A549 (cell line): ENCODE measurements at regions not wholly inside any gene's neighbourhood (a gene's known extent, or its start where the extent isn't known, plus 50 kb on each side); places are given as distances from the start of the nearest gene placed in this dataset.

Experiments
- ATAC-seq, 2 experiments: fragments of 200-7000 bp in 1 of 2; fragments of >200 bp in 1 of 2; cut with Nextera tagmentation in 1 of 2; cut with Tn5 transposase in 1 of 2; 3 replicates each; pipeline versions ENCODE4 v1.8.0 to v1.9.1; 2018 to 2020; ENCODE audit warnings: mild to moderate bottlenecking in 1 of 2, moderate library complexity in 1 of 2
- CTCF ChIA-PET: fragments of 300-600 bp; sonication (Branson Sonifier 250); formaldehyde crosslinking; extraction: SDS; loops from one replicate; lab custom pipeline; 2021; ENCODE audit warnings: antibody characterized with exemption, inconsistent platforms; lab: Yijun Ruan, JAX
- POLR2A ChIA-PET: fragments of 350-600 bp; formaldehyde crosslinking; extraction: SDS; loops from one replicate; lab custom pipeline; 2021; ENCODE audit warnings: antibody characterized with exemption, inconsistent platforms; lab: Yijun Ruan, JAX
- DNase-seq, 2 experiments: peaks; one replicate each; pipeline versions ENCODE4 v3.0.0 to v3.0.0-alpha.2; 2011 to 2016; ENCODE audit warnings: low read depth in 1 of 2, low spot score in 1 of 2
- FAIRE-seq: peaks from 2 replicates; lab custom pipeline; 2011; peaks lifted over from hg19 to GRCh38; lab: Jason Lieb, UNC
- H3K27ac ChIP-seq, 2 experiments: fragments of >200 bp; sonication (Bioruptor Twin); formaldehyde crosslinking; 3 replicates each; pipeline ENCODE4 v1.5.1; 2016 to 2017
- H3K4me1 ChIP-seq: fragments of >200 bp; sonication (Bioruptor Twin); formaldehyde crosslinking; 3 replicates; pipeline ENCODE4 v1.6.1; 2016
- H3K4me2 ChIP-seq: fragments of >200 bp; sonication (Bioruptor Twin); formaldehyde crosslinking; 3 replicates; pipeline ENCODE4 v1.6.1; 2016
- H3K4me3 ChIP-seq: fragments of >200 bp; sonication (Bioruptor Twin); formaldehyde crosslinking; 3 replicates; pipeline ENCODE4 v1.5.1; 2016
- H3K9me3 ChIP-seq: fragments of >200 bp; sonication (Bioruptor Twin); formaldehyde crosslinking; 3 replicates; pipeline ENCODE4 v1.6.1; 2016
- BHLHE40 ChIP-seq: IDR thresholded peaks from 2 replicates; pipeline ENCODE4 v1.6.1; 2012; ENCODE audit warnings: low read depth, low read length, inconsistent platforms
- CBX8 ChIP-seq: fragments of 200-600 bp; sonication (generic); IDR thresholded peaks from 2 replicates; pipeline ENCODE4 v1.6.1; 2016
- CEBPB ChIP-seq, 2 experiments: fragments of >200 bp in 1 of 2; sonication (Bioruptor Twin) in 1 of 2; formaldehyde crosslinking in 1 of 2; IDR thresholded peaks; 2 replicates each; pipeline ENCODE4 v1.6.1; 2012 to 2016
- CHD4 ChIP-seq: fragments of 200-600 bp; sonication (generic); IDR thresholded peaks from 2 replicates; pipeline ENCODE4 v1.6.1; 2016; ENCODE audit warnings: antibody characterized with exemption, mild to moderate bottlenecking, borderline replicate concordance
- EHMT2 ChIP-seq: fragments of 200-600 bp; sonication (generic); IDR thresholded peaks from 2 replicates; pipeline ENCODE4 v1.6.1; 2016; ENCODE audit warnings: antibody characterized with exemption, low read depth, mild to moderate bottlenecking, moderate library complexity
- EP300 ChIP-seq, 2 experiments: fragments of >200 bp; sonication (Bioruptor Twin); formaldehyde crosslinking; IDR thresholded peaks; 2 replicates in 1 of 2; 3 replicates in 1 of 2; pipeline ENCODE4 v1.6.1; 2016 to 2017
- FOXS1 ChIP-seq: fragments of 250-450 bp; sonication (Bioruptor Pico); IDR thresholded peaks from 2 replicates; pipeline ENCODE4 v1.5.0; 2020; ENCODE audit warnings: mild to moderate bottlenecking, moderate library complexity
- HDAC2 ChIP-seq: fragments of 200-600 bp; sonication (generic); IDR thresholded peaks from 2 replicates; pipeline ENCODE4 v1.6.1; 2016
- HEYL ChIP-seq: fragments of 250-450 bp; sonication (Bioruptor Pico); IDR thresholded peaks from 2 replicates; pipeline ENCODE4 v1.8.0; 2021; ENCODE audit warnings: mild to moderate bottlenecking, moderate library complexity
- HOXB13 ChIP-seq: fragments of 250-450 bp; sonication (Bioruptor Pico); IDR thresholded peaks from 2 replicates; pipeline ENCODE4 v1.5.0; 2020; ENCODE audit warnings: low read depth, mild to moderate bottlenecking, moderate library complexity
- HOXB5 ChIP-seq: fragments of 250-450 bp; sonication (Bioruptor Pico); IDR thresholded peaks from 2 replicates; pipeline ENCODE4 v1.5.0; 2020; ENCODE audit warnings: mild to moderate bottlenecking, moderate library complexity
- JUN ChIP-seq, 2 experiments: fragments of >200 bp; sonication (Bioruptor Twin); formaldehyde crosslinking; IDR thresholded peaks; 2 replicates in 1 of 2; 3 replicates in 1 of 2; pipeline ENCODE4 v1.6.1; 2016 to 2017
- JUNB ChIP-seq: fragments of >200 bp; sonication (Bioruptor Twin); formaldehyde crosslinking; IDR thresholded peaks from 2 replicates; pipeline ENCODE4 v1.6.1; 2016
- KDM1A ChIP-seq: fragments of 200-600 bp; sonication (generic); IDR thresholded peaks from 2 replicates; pipeline ENCODE4 v1.6.1; 2016; ENCODE audit warnings: low read depth, mild to moderate bottlenecking
- MYC ChIP-seq: IDR thresholded peaks from 2 replicates; pipeline ENCODE4 v1.6.1; 2012; ENCODE audit warnings: mild to moderate bottlenecking, inconsistent platforms, low read length, improper control_type of control experiment, borderline replicate concordance
- NPAS2 ChIP-seq: fragments of 250-450 bp; sonication (Bioruptor Pico); IDR thresholded peaks from 2 replicates; pipeline ENCODE4 v1.8.0; 2022; ENCODE audit warnings: mild to moderate bottlenecking, moderate library complexity, borderline replicate concordance
- POLR2A ChIP-seq: IDR thresholded peaks from 2 replicates; pipeline ENCODE4 v1.6.1; 2012; ENCODE audit warnings: mild to moderate bottlenecking, low read length
- RAD21 ChIP-seq, 2 experiments: fragments of >200 bp in 1 of 2; sonication (Bioruptor Twin) in 1 of 2; formaldehyde crosslinking in 1 of 2; IDR thresholded peaks in 1 of 2; conservative IDR thresholded peaks in 1 of 2; 2 replicates in 1 of 2; 3 replicates in 1 of 2; pipeline ENCODE4 v1.6.1; 2012 to 2018; ENCODE audit warnings: inconsistent platforms in 1 of 2
- RCOR1 ChIP-seq: fragments of 150-350 bp; IDR thresholded peaks from 2 replicates; pipeline ENCODE4 v1.6.1; 2014; ENCODE audit warnings: antibody characterized with exemption, low read length, low read depth
- RNF2 ChIP-seq: fragments of 200-600 bp; sonication (generic); IDR thresholded peaks from 2 replicates; pipeline ENCODE4 v1.6.1; 2016; ENCODE audit warnings: low read depth, mild to moderate bottlenecking, antibody characterized with exemption, moderate library complexity, borderline replicate concordance
- SMC3 ChIP-seq: fragments of >200 bp; sonication (Bioruptor Twin); formaldehyde crosslinking; IDR thresholded peaks from 3 replicates; pipeline ENCODE4 v1.6.1; 2018; ENCODE audit warnings: inconsistent platforms
- SREBF2 ChIP-seq: fragments of 450-650 bp; IDR thresholded peaks from 2 replicates; pipeline ENCODE4 v1.6.1; 2014; ENCODE audit warnings: mild to moderate bottlenecking, moderate library complexity
- TFCP2L1 ChIP-seq: fragments of 250-450 bp; sonication (Bioruptor Pico); IDR thresholded peaks from 2 replicates; pipeline ENCODE4 v1.5.0; 2021; ENCODE audit warnings: mild to moderate bottlenecking
- TP53 ChIP-seq: fragments of 250-450 bp; sonication (Bioruptor Pico); IDR thresholded peaks from 2 replicates; pipeline ENCODE4 v1.5.0; 2021; ENCODE audit warnings: mild to moderate bottlenecking, moderate library complexity
- WGBS: methylation state at CpG from one replicate; pipeline ENCODE4 v1.1.6; 2017; ENCODE audit errors: missing lambda C conversion rate; 5-methylcytosine and 5-hydroxymethylcytosine counted together
- TF ChIP-seq, protein P1 (sequence below): fragments of 450-650 bp; IDR thresholded peaks from 2 replicates; pipeline ENCODE4 v1.6.1; 2014; ENCODE audit warnings: antibody characterized with exemption
- TF ChIP-seq, protein P2 (sequence below): fragments of 250-450 bp; sonication (Bioruptor Pico); IDR thresholded peaks from 2 replicates; pipeline ENCODE4 v1.5.0; 2021; ENCODE audit warnings: mild to moderate bottlenecking, moderate library complexity, borderline replicate concordance
- TF ChIP-seq, protein P3 (sequence below): fragments of 150-350 bp; IDR thresholded peaks from 2 replicates; pipeline ENCODE4 v1.6.1; 2014; ENCODE audit warnings: low read depth, mild to moderate bottlenecking, low read length

DNA sequence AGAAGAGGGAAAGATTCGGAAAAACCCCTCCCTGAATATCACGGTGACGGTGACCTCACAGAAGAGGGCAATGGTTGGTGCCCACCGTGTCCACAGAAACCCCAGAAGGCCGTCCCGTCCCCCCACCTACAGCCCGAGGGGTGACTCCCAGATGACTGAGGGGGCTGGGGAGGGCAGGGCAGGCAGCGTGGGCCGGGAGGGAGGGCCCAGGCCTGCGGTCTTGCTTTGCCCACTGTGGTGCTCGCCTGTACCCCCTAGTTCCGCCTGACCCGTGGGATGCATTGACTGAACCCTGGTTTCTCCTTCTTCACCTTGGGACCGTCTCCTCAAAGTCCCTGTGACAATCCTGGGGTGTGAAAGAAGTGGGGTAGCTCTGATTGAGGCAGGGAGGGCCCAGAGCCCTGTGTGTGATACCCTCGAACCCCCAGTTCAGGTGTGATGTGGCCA is 526.7 kb downstream of the BRD1 start:
- Histone ChIP-seq H3K4me2 (no peak overlapping the region), H3K9me3 (no peaks in the 10 kb centered on the region), H3K27ac (no peak overlapping the region), H3K4me1 (no peaks in the 10 kb centered on the region), H3K4me3 (no peak overlapping the region)
- POLR2A ChIA-PET = no interaction called here
- ATAC-seq (no peak), FAIRE-seq (no peak), DNase-seq (no peak)
- WGBS = 48% methylated on average over 7 of the region's 15 CpGs
- CTCF ChIA-PET = interaction anchor here (2.5 kb wide), 1 partner anchor 254 kb away, joined by 8 read pairs; no protein-coding TSS in a partner anchor
- TF ChIP-seq, protein P1, sequence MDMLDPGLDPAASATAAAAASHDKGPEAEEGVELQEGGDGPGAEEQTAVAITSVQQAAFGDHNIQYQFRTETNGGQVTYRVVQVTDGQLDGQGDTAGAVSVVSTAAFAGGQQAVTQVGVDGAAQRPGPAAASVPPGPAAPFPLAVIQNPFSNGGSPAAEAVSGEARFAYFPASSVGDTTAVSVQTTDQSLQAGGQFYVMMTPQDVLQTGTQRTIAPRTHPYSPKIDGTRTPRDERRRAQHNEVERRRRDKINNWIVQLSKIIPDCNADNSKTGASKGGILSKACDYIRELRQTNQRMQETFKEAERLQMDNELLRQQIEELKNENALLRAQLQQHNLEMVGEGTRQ = no peak
- TF ChIP-seq CBX8 = no peak

DNA sequence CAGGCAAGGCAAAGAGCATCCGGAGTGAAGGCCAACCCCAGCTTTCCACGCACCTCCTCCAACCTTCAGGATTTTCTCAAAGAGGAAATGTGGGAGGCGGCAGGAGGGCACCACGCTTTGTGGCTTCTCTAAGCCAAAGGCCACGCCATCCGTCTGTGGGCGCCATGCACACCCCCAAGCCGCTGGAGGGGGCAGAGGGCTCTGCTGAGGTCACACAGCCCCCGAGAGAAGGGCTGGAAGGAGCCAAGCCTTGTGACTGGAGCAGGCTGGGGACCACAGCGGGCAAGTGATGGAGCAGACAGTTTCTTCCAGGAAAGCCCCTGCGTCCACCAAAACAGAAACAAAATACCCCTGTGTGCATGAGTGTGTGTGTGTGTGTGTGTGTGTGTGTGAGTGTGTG is 527.4 kb downstream of the BRD1 start:
- DNase-seq (no peak), FAIRE-seq (no peak), ATAC-seq (no peak)
- no peak overlapping the region for H3K4me2 ChIP-seq
- CTCF ChIA-PET = interaction anchor here (2.5 kb wide), 1 partner anchor 254 kb away, joined by 8 read pairs; no protein-coding TSS in a partner anchor
- POLR2A ChIA-PET = no interaction called here
- 67% methylated on average over 4 of the region's 11 CpGs for WGBS
- H3K4me1 ChIP-seq = no peaks in the 10 kb centered on the region
- H3K4me3 ChIP-seq = no peak overlapping the region
- no peak for TF ChIP-seq POLR2A
- TF ChIP-seq HDAC2 = no peak
- TF ChIP-seq NPAS2 (CRISPR knock-in tag) = no peak
- H3K9me3 ChIP-seq = no peaks in the 10 kb centered on the region
- no peak overlapping the region for H3K27ac ChIP-seq

DNA sequence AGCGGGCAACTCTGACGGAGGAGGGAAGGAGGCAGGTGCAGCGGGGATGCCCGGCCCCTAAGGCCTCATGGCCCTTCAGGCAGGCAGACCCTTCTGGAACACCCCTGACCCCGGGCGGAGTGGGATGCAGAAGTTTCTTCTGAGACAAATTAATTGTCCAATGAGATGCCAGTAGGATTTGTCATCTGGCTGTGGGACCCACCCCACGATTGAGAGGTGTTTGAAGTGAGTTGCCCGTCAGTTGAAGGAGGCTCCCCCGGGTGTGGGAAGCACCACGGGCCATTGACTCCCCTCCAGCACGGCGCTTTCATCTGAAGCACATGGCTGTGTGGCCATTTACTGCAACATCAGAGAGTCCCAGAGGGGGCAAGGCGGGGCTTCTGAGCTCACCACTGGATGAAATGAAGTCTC is 527.8 kb downstream of the BRD1 start:
- no peak for ATAC-seq

DNA sequence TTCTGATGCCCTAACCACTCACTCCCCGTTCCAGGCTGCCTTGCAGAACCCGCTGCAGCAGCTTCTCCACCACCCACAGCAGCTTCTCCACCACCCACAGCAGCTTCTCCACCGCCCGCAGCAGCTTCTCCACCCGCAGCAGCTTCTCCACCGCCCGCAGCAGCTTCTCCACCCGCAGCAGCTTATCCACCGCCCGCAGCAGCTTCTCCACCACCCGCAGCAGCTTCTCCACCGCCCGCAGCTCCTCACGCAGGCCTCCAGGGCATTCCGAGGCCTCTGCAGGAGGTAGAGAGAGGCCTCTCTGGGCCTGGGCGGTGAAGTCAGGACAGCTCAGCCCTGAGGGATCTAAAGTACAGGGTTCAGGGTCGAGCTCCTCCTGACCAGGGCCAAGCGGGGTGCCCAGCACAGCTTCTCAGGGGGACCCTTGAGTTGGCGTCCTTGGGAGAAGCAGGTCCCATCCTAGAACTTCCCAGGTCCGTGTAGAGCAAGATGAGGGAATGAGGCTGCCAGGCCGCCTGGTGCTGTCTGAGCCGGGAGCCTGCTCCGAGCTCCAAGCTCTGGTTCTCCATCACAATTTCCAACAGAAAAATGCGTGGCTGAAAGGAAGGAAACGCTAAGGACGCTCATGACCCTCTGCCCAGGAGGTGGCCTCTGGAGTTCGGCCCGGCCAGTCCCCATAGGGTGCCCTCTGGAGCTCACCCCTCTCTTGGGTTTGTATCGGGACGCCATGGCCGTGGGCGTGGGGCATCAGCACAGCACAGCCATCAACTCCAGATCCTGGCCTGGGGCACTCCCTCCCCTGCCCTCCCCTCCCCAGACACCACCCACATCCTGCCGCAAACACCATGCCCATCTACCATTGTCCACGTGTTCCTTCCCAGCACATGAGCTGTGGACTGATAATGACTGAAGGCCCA is 528.6 kb downstream of the BRD1 start:
- FAIRE-seq = no peak
- Histone ChIP-seq H3K4me3 (no peak overlapping the region), H3K4me1 (no peaks in the 10 kb centered on the region), H3K4me2 (no peak overlapping the region), H3K27ac (no peak overlapping the region), H3K9me3 (no peaks in the 10 kb centered on the region)
- no peak for ATAC-seq
- CTCF ChIA-PET = interaction anchor here (2.5 kb wide), 1 partner anchor 252 kb away, joined by 8 read pairs; no protein-coding TSS in a partner anchor
- 74% methylated on average over 17 of the region's 34 CpGs for WGBS
- no peak for DNase-seq
- POLR2A ChIA-PET = no interaction called here
- no peak for TF ChIP-seq HDAC2
- no peak for TF ChIP-seq TFCP2L1 (CRISPR knock-in tag)
- TF ChIP-seq KDM1A = no peak
- no peak for TF ChIP-seq NPAS2 (CRISPR knock-in tag)
- no peak for TF ChIP-seq RAD21 (conservative IDR thresholded peaks at IDR 0.05 in 1 of 2, IDR thresholded peaks at IDR 0.05 in 1 of 2)
- TF ChIP-seq SREBF2 = no peak
- TF ChIP-seq TP53 (CRISPR knock-in tag) = no peak
- TF ChIP-seq SMC3 = no peak
- TF ChIP-seq RCOR1 = no peak
- TF ChIP-seq, protein P2, sequence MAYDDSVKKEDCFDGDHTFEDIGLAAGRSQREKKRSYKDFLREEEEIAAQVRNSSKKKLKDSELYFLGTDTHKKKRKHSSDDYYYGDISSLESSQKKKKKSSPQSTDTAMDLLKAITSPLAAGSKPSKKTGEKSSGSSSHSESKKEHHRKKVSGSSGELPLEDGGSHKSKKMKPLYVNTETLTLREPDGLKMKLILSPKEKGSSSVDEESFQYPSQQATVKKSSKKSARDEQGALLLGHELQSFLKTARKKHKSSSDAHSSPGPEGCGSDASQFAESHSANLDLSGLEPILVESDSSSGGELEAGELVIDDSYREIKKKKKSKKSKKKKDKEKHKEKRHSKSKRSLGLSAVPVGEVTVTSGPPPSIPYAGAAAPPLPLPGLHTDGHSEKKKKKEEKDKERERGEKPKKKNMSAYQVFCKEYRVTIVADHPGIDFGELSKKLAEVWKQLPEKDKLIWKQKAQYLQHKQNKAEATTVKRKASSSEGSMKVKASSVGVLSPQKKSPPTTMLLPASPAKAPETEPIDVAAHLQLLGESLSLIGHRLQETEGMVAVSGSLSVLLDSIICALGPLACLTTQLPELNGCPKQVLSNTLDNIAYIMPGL = no peak

More for the DNA sequence above, 527.8 kb downstream of the BRD1 start:
- no peak for FAIRE-seq
- TF ChIP-seq, protein P3, sequence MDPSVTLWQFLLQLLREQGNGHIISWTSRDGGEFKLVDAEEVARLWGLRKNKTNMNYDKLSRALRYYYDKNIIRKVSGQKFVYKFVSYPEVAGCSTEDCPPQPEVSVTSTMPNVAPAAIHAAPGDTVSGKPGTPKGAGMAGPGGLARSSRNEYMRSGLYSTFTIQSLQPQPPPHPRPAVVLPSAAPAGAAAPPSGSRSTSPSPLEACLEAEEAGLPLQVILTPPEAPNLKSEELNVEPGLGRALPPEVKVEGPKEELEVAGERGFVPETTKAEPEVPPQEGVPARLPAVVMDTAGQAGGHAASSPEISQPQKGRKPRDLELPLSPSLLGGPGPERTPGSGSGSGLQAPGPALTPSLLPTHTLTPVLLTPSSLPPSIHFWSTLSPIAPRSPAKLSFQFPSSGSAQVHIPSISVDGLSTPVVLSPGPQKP = no peak
- no peak for TF ChIP-seq CHD4
- TF ChIP-seq CEBPB (IDR thresholded peaks at IDR 0.05) = no peak
- TF ChIP-seq BHLHE40 = no peak
- no peak for TF ChIP-seq JUNB
- TF ChIP-seq KDM1A = no peak
- TF ChIP-seq HOXB5 (CRISPR knock-in tag) = no peak
- TF ChIP-seq FOXS1 (CRISPR knock-in tag) = no peak
- TF ChIP-seq EP300 (IDR thresholded peaks at IDR 0.05) = no peak
- TF ChIP-seq MYC = no peak
- TF ChIP-seq HEYL (CRISPR knock-in tag) = no peak
- TF ChIP-seq, protein P2 = no peak
- TF ChIP-seq RNF2 = no peak
- no peak for TF ChIP-seq HOXB13 (CRISPR knock-in tag)
- no peak for TF ChIP-seq EHMT2
- TF ChIP-seq CBX8 = no peak
- TF ChIP-seq JUN (IDR thresholded peaks at IDR 0.05) = no peak
- TF ChIP-seq, all 56 proteins: peak for 0
- 51% methylated on average over 10 of the region's 13 CpGs for WGBS
- no peak overlapping the region for H3K4me2 ChIP-seq
- H3K27ac ChIP-seq = no peak overlapping the region
- no peaks in the 10 kb centered on the region for H3K4me1 ChIP-seq
- ChIA-PET CTCF (interaction anchor here (2.5 kb wide), 1 partner anchor 253 kb away, joined by 8 read pairs; no protein-coding TSS in a partner anchor), POLR2A (no interaction called here)
- no peak overlapping the region for H3K4me3 ChIP-seq
- no peak for DNase-seq
- H3K9me3 ChIP-seq = no peaks in the 10 kb centered on the region
